GM21390 (cell line): ENCODE measurements at regions not wholly inside any gene's neighbourhood (a gene's known extent, or its start where the extent isn't known, plus 50 kb on each side); places are given as distances from the start of the nearest gene placed in this dataset.

Experiments
- ATAC-seq: cut with Tn5 transposase; IDR thresholded peaks from one replicate; pipeline ENCODE4 v1.9.1; 2021; ENCODE audit not compliant: unreplicated experiment

GRCh38 chr13:47829690-47830089 lies 171.4 kb downstream of the SUCLA2 start:
- no peak for ATAC-seq

DNA sequence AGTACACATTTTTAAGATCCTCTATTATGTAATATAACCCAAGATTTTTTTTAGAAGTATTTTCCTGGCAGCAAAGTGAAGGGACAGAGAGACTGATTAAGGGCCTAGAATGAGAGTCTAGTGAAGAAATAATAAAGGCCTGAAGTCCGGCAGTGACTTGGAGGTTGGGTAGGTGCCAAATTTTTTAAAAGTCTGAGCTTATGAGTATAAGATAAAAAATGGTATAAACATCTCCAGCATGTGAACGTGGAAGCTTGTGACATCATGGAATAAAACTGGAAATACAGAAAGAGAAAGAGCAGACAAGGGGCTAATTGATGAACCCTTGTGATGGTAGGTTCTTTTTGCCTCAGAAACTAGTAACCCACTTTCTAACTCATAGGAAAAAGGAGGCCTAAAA lies 174.6 kb downstream of the SUCLA2 start:
- no peak for ATAC-seq

- ATAC-seq, result no peak
Observed at GRCh38 chr13:47822036-47822435, 179.0 kb downstream of the SUCLA2 start.

DNA sequence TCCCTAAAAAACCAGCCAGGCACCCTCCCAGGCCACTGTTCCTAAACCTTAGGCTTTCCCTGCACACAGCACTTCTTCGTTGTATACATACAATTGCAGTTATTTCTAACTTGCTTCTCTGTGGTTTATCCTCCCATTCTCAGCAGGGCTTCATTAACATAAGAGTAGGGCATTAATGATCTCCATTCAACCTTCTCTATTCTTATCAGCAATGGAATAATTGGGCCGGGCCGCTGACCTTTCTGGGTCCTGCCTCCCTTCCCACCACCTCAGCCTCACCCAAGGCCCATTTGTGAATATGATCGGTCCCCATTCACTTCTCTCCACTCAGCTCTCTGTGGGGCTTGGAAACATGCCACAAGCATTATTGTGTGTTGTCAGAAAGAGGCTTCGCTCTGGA lies 184.2 kb downstream of the SUCLA2 start:
- ATAC-seq, result no peak

- ATAC-seq, result no peak
Observed at GRCh38 chr13:47813718-47814117, 187.4 kb downstream of the SUCLA2 start.

DNA sequence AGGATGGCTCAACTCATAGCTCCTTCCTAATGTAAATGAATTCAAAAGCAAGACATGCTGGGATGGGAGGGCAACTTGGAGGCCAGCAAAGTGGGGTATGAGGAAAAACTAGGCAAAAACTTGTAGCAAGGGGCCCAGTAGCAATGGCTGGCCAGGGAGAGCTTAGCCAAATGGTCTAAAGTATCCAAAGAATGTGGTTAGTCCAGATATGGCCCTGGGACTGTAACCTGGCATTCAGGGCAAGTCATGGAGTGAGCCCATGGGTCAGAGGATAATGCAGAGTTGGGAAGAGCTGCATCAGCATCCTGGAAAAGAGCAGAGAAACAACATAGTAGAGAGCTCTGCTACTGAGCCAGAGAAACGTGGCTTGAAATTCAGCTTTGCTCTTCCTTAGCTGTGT lies 191.7 kb downstream of the SUCLA2 start:
- ATAC-seq, result no peak

GRCh38 chr13:47803131-47803530 lies 197.9 kb downstream of the SUCLA2 start:
- ATAC-seq, result no peak

DNA sequence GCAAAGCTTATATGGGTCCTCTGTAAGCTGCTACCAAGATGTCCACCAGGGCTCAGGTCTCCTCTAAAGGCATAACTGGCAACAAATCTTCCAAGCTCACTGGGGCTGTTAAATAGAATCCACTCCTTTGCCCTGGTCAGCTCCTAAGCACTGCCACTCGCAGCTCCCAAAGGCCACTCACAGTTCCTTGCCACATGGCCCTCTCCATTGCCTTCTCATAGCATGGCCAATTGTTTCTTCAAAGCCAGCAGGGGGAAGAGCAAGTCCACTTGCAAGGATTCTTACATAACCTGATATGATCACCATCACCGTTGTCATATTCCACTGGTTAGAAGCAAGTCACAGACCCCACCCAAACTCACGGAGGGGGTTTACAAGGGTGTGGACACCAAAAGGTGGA lies 199.5 kb downstream of the SUCLA2 start:
- ATAC-seq, result no peak

GRCh38 chr13:47800593-47800992 lies 200.5 kb downstream of the SUCLA2 start:
- ATAC-seq, result no peak

- ATAC-seq, result no peak
Observed at GRCh38 chr13:47798906-47799305, 202.2 kb downstream of the SUCLA2 start.

GRCh38 chr13:47798194-47798593 lies 202.9 kb downstream of the SUCLA2 start:
- no peak for ATAC-seq

DNA sequence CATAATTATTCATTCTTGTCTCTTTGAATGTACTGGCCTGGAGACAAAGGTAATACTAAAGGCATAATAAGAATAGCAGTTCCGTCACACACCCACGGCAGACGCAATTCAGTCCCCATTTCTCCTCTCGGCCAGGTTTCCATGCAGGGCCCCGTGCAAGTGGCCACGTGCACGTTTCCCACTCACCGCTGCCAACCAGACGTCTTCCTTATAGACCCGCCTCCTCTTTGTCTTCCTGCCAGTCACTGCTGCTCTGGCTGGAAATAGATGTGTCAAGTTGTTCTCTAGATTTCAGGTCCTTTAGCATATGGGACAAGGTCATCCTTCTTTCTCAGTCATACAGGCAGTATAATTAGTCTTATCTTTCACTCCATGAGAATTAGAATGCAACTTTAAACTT lies 204.3 kb downstream of the SUCLA2 start:
- ATAC-seq, result no peak

- no peak for ATAC-seq
Observed at GRCh38 chr13:47794963-47795362, 206.1 kb downstream of the SUCLA2 start.

DNA sequence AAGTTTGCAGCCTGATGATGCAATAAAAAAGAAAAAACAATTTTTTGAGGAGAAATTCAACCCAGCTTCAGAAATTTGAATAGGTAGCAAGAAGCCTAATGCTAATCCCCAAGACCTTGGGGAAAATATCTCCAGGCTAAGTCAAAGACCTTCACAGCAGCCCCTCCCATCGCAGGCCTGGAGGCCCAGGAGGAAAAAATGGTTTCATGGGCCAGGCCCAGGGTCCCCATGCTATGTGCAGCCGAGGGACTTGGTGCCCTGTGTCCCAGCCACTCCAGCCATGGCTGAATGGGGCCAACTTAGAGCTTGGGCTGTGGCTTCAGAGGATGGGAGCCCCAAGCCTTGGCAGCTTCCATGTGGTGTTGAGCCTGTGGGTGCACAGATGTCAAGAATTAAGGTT lies 210.3 kb downstream of the SUCLA2 start:
- no peak for ATAC-seq

DNA sequence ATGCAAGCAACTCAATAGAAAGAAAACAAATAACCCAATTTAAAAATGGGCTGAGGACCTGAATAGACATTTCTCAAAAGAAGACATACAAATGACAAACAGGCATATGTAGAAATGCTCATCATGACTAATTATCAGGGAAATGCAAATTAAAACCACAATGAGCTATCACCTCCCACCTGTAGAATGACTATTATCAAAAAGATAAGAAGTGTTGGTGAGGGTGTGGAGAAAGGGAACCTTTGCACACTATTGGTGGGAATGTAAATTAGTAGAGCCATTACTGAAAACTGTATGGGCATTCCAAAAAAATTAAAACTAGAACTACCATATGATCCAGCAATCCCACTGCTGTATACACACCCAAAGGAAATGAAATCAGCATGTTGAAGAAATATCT lies 212.2 kb downstream of the SUCLA2 start:
- ATAC-seq, result no peak

GRCh38 chr13:47774671-47774994 lies 226.4 kb downstream of the SUCLA2 start:
- no peak for ATAC-seq

DNA sequence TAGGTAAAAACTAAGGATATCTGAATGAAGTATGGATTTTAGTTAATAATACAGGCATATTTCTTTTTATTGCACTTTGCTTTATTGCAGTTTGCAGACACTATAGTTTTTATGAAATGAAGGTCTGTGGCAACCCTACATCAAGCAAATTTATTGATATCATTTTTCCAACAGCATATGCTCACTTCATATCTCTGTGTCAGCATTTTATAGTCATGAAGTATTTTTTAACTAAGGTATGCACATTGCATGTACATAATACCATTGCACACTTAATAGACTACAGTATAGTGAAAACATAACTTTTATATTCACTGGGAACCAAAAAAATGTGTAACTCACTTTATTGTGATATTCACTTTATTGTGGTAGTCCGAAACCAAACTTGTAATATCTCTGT lies 236.3 kb downstream of the SUCLA2 start:
- ATAC-seq, result no peak

DNA sequence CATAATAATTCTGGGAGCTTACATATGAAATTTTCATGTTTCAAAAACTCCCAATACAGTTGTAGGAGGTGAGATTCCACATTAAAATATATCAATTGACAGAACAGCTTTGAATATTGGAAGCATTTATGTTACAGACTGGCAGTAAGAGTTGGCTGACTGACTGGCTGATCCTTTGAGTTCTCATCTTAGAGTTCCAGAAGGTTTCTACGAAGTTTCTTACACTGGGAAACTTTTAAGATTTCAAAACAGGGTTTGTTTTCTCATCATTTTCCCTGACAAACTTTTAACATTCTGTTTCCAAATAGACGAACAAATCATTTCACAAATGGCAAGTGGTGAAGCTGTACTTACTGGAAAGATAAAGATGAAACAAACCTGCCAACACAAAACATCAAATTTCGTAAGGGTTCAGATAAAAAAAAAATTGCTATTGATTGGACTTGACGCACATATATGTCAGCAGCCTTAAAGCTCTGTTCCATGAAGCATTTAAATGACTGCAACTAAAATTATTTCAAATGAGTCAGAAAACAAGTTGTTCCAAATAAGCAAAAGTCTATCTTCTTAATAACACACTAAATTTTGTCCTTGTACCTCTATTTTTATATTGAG lies 243.5 kb downstream of the SUCLA2 start:
- no peak for ATAC-seq

DNA sequence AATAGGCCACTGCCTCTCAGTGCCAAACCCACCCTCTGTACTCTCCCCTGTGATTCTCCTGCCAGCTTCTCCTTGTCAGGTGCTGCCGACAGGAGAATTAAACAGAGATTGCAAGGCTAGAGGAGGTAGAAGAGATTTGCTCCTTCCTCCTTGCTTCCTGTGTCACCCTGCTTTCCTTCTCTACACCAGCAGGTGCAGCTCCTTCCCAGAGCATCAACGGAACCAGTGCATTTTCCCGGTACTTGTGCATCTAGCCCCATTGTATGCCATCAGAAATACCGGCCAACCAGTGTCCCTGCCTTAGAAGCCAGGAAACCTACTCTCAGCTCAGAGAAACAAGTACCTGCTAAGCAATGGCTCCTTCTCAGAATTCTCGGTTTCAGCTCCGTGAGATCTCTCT lies 253.2 kb downstream of the SUCLA2 start:
- no peak for ATAC-seq

GRCh38 chr13:47726394-47726793 lies 274.7 kb downstream of the SUCLA2 start:
- ATAC-seq, result no peak

- no peak for ATAC-seq
Observed at GRCh38 chr13:47723898-47724297, 277.2 kb downstream of the SUCLA2 start.

- ATAC-seq, result no peak
Observed at GRCh38 chr13:47719164-47719563, 281.9 kb downstream of the SUCLA2 start.

- no peak for ATAC-seq
Observed at GRCh38 chr13:47718556-47718955, 282.5 kb downstream of the SUCLA2 start.

- no peak for ATAC-seq
Observed at GRCh38 chr13:47708386-47708785, 292.7 kb downstream of the SUCLA2 start.
